Neuron (in vitro differentiated cells): ENCODE measurements at regions not wholly inside any gene's neighbourhood (a gene's known extent, or its start where the extent isn't known, plus 50 kb on each side); places are given as distances from the start of the nearest gene placed in this dataset.

Experiments used
- H2AFZ ChIP-seq: one replicate; pipeline ENCODE4 v1.6.1; 2013; ENCODE audit warnings: low read depth, mild to moderate bottlenecking, inconsistent platforms, low read length, moderate library complexity
- H3K27me3 ChIP-seq: one replicate; pipeline ENCODE4 v1.6.1; 2013; ENCODE audit warnings: low read length; ENCODE audit not compliant: insufficient read depth
- H3K36me3 ChIP-seq: one replicate; pipeline ENCODE4 v1.6.1; 2013; ENCODE audit warnings: low read length; ENCODE audit not compliant: insufficient read depth
- H3K4me1 ChIP-seq: one replicate; pipeline ENCODE4 v1.6.1; 2013; ENCODE audit warnings: low read length; ENCODE audit not compliant: insufficient read depth
- H3K4me3 ChIP-seq: 2 replicates; pipeline ENCODE4 v1.5.1; 2013; ENCODE audit warnings: mild to moderate bottlenecking, low read length, moderate library complexity
- H3K9me3 ChIP-seq: one replicate; pipeline ENCODE4 v1.6.1; 2013; ENCODE audit warnings: low read length

GRCh38 chr12:4114986-4115385 is 158.6 kb upstream of the CCND2 start:
- H2AFZ ChIP-seq, result no peak overlapping the region

GRCh38 chr12:4112734-4113325 is 160.7 kb upstream of the CCND2 start:
- Histone ChIP-seq H2AFZ (no peak overlapping the region), H3K9me3 (no peaks in the 10 kb centered on the region), H3K36me3 (no peaks in the 10 kb centered on the region), H3K27me3 (peaks cover 5% of the 10 kb centered on the region), H3K4me3 (no peak overlapping the region), H3K4me1 (no peaks in the 10 kb centered on the region)

More at GRCh38 chr12:4114986-4115385, 158.6 kb upstream of the CCND2 start:
- no peak overlapping the region for H3K4me3 ChIP-seq
- no peaks in the 10 kb centered on the region for H3K9me3 ChIP-seq
- peaks cover 5% of the 10 kb centered on the region for H3K27me3 ChIP-seq
- no peaks in the 10 kb centered on the region for H3K36me3 ChIP-seq
- H3K4me1 ChIP-seq, result no peaks in the 10 kb centered on the region

GRCh38 chr12:4112290-4112689 is 161.3 kb upstream of the CCND2 start:
- H3K9me3 ChIP-seq, result no peaks in the 10 kb centered on the region
- no peak overlapping the region for H3K4me3 ChIP-seq
- H3K27me3 ChIP-seq, result peaks cover 5% of the 10 kb centered on the region
- H2AFZ ChIP-seq, result no peak overlapping the region
- no peaks in the 10 kb centered on the region for H3K36me3 ChIP-seq
- no peaks in the 10 kb centered on the region for H3K4me1 ChIP-seq

GRCh38 chr12:4111010-4111409 is 162.6 kb upstream of the CCND2 start:
- H3K4me3 ChIP-seq, result no peak overlapping the region
- H3K9me3 ChIP-seq, result no peaks in the 10 kb centered on the region
- no peaks in the 10 kb centered on the region for H3K27me3 ChIP-seq
- no peaks in the 10 kb centered on the region for H3K36me3 ChIP-seq
- H2AFZ ChIP-seq, result no peak overlapping the region
- H3K4me1 ChIP-seq, result no peaks in the 10 kb centered on the region

- H3K27me3 ChIP-seq, result no peaks in the 10 kb centered on the region
- H2AFZ ChIP-seq, result no peak overlapping the region
- no peaks in the 10 kb centered on the region for H3K36me3 ChIP-seq
- no peaks in the 10 kb centered on the region for H3K9me3 ChIP-seq
- H3K4me3 ChIP-seq, result no peak overlapping the region
- H3K4me1 ChIP-seq, result no peaks in the 10 kb centered on the region
Measured at GRCh38 chr12:4109826-4110225, 163.7 kb upstream of the CCND2 start.

GRCh38 chr12:4108803-4109345 is 164.7 kb upstream of the CCND2 start:
- no peaks in the 10 kb centered on the region for H3K9me3 ChIP-seq
- H3K4me3 ChIP-seq, result no peak overlapping the region
- no peaks in the 10 kb centered on the region for H3K36me3 ChIP-seq
- H3K27me3 ChIP-seq, result no peaks in the 10 kb centered on the region
- no peaks in the 10 kb centered on the region for H3K4me1 ChIP-seq
- no peak overlapping the region for H2AFZ ChIP-seq

- Histone ChIP-seq H3K4me3 (no peak overlapping the region), H2AFZ (no peak overlapping the region), H3K27me3 (no peaks in the 10 kb centered on the region), H3K9me3 (no peaks in the 10 kb centered on the region), H3K36me3 (no peaks in the 10 kb centered on the region), H3K4me1 (no peaks in the 10 kb centered on the region)
Measured at GRCh38 chr12:4107911-4108697, 165.5 kb upstream of the CCND2 start.

GRCh38 chr12:4107436-4107878 is 166.1 kb upstream of the CCND2 start:
- H3K4me3 ChIP-seq, result no peak overlapping the region
- no peaks in the 10 kb centered on the region for H3K4me1 ChIP-seq
- H2AFZ ChIP-seq, result no peak overlapping the region
- no peaks in the 10 kb centered on the region for H3K9me3 ChIP-seq
- H3K36me3 ChIP-seq, result no peaks in the 10 kb centered on the region
- no peaks in the 10 kb centered on the region for H3K27me3 ChIP-seq

GRCh38 chr12:4106621-4107020 is 166.9 kb upstream of the CCND2 start:
- no peaks in the 10 kb centered on the region for H3K4me1 ChIP-seq
- H3K36me3 ChIP-seq, result no peaks in the 10 kb centered on the region
- H3K9me3 ChIP-seq, result no peaks in the 10 kb centered on the region
- no peak overlapping the region for H3K4me3 ChIP-seq
- no peaks in the 10 kb centered on the region for H3K27me3 ChIP-seq
- H2AFZ ChIP-seq, result no peak overlapping the region

- H3K9me3 ChIP-seq, result no peaks in the 10 kb centered on the region
- no peaks in the 10 kb centered on the region for H3K36me3 ChIP-seq
- no peak overlapping the region for H2AFZ ChIP-seq
- no peak overlapping the region for H3K4me3 ChIP-seq
- no peaks in the 10 kb centered on the region for H3K27me3 ChIP-seq
- H3K4me1 ChIP-seq, result no peaks in the 10 kb centered on the region
Measured at GRCh38 chr12:4104722-4105244, 168.8 kb upstream of the CCND2 start.

- H3K27me3 ChIP-seq, result no peaks in the 10 kb centered on the region
- H3K4me3 ChIP-seq, result no peak overlapping the region
- no peaks in the 10 kb centered on the region for H3K36me3 ChIP-seq
- H2AFZ ChIP-seq, result no peak overlapping the region
- H3K4me1 ChIP-seq, result peaks cover 5% of the 10 kb centered on the region
- no peaks in the 10 kb centered on the region for H3K9me3 ChIP-seq
Measured at GRCh38 chr12:4099276-4099675, 174.3 kb upstream of the CCND2 start.

GRCh38 chr12:4091016-4091743 is 182.4 kb upstream of the CCND2 start:
- Histone ChIP-seq H3K36me3 (no peaks in the 10 kb centered on the region), H3K27me3 (no peaks in the 10 kb centered on the region), H3K4me3 (no peak overlapping the region), H3K9me3 (no peaks in the 10 kb centered on the region), H2AFZ (no peak overlapping the region), H3K4me1 (no peaks in the 10 kb centered on the region)

GRCh38 chr12:4089956-4090355 is 183.6 kb upstream of the CCND2 start:
- Histone ChIP-seq H3K4me3 (no peak overlapping the region), H3K4me1 (no peaks in the 10 kb centered on the region), H3K27me3 (no peaks in the 10 kb centered on the region), H3K36me3 (no peaks in the 10 kb centered on the region), H3K9me3 (no peaks in the 10 kb centered on the region), H2AFZ (no peak overlapping the region)
